Activated CD8-positive, alpha-beta memory T cell treated with anti-CD3 and anti-CD28 coated beads, Interleukin-2, amount 50 U/mL, for 48 hours (primary cell): ENCODE measurements at regions not wholly inside any gene's neighbourhood (a gene's known extent, or its start where the extent isn't known, plus 50 kb on each side); places are given as distances from the start of the nearest gene placed in this dataset.

Experiments used
- DNase-seq: peaks from one replicate; pipeline ENCODE4 v3.0.0-alpha.2; 2020

GRCh38 chr20:4069751-4070150 lies 54.4 kb upstream of the RNF24 start:
- no peak for DNase-seq

DNA sequence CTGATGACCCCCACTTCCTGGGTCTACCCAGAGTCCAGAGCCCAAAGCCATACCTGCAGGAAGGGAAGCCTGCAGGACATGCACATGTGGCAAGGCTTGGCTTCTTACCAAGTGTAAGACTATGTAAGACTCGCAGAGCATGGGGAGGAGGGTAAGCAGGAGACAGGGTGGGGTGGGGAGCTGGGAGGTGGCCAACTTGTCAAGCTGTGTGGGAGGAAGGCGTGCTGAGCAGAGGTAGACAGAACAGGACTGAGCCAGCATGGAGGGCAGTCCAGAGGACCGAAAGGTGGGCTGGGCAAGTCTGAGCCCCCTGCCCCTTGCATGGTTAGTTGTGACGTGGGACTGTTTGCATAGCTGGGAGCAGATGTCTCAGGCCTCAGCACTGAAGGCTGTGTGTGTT lies 53.4 kb upstream of the RNF24 start:
- DNase-seq, result no peak

- no peak for DNase-seq
These were observed 52.4 kb upstream of the RNF24 start for GRCh38 chr20:4067600-4068261.

DNA sequence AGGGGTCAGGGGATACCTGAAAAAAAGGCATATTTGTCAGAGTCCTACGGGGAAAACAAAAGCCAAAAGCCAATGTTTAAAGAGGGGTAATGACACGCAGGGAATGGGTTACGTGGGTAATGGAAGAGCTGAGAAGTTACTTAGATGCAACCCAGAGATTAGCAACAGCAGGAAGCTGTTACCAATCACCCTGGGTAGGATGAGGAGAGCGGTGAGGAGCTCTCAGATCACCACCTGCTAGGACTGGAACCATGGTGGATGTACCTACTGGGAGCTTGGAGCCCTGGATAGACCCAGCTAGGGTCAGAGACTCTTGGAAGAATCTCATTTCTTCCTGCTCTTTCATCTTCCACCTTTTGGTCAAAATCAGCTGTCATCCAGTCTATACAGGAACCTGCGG lies 51.2 kb upstream of the RNF24 start:
- no peak for DNase-seq

- DNase-seq, result no peak
These were observed 50.1 kb upstream of the RNF24 start for GRCh38 chr20:4065391-4065844.
